T47D (cell line): ENCODE measurements at regions not wholly inside any gene's neighbourhood (a gene's known extent, or its start where the extent isn't known, plus 50 kb on each side); places are given as distances from the start of the nearest gene placed in this dataset.
"Not testable (repeated sequence)": the region's sequence is repeated elsewhere in the genome, so short reads cannot be mapped to it uniquely, and the experiment has no call there.

ENCODE experiments used
- DNase-seq, 2 experiments: peaks; one replicate each; pipeline versions ENCODE4 v3.0.0 to v3.0.0-alpha.2; 2011 to 2012; ENCODE audit warnings: low read depth in 1 of 2, low spot score in 1 of 2
- JUND ChIP-seq: IDR thresholded peaks from 2 replicates; pipeline ENCODE4 v1.6.1; 2012; ENCODE audit warnings: low read depth
- in situ Hi-C: cut with HindIII; loops from 2 replicates; pipeline ENCODE4 v1.10.0; 2016; ENCODE audit warnings: low sequenced_read_pairs, low pct_unique_long_range_greater_than_20kb

DNA sequence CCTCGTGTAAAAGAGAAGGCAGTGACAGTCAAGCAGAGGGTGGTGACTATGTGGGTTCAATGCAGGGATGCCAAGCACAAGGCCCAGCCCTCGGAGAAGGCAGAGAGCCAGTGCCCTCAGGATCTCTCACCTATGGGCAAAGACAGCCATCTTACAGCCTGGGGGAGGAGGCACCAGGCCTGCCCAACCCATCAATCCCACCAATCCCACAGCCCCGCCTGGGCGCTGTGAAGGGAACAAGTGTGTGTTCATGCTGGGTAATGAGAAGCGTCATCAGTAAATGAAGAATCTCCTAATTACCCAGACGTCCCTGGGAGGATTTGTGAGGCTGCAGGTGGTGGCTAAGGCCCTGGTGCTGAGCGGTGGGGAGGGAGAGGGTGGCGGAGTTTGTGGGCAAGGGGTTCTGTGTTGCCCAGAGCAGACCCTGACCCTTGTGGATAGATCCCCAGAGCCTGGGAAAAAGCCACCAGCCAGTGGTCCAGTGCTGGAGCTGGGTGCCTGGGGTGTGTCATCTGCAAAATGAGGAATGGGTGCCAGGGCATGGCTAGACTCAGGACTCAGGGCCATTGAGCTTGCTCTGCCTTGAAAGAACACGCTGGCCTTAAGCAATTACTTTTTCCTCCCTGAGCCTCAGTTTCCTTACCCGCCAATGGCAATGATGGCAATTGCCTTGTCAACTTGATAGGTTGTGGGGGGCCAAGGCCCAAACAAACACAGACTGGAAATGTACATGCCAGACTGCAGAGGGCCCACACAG lies 128.1 kb upstream of the UNC5B start:
- no peak for TF ChIP-seq JUND
- DNase-seq, result no peak
- in situ Hi-C loops, result no loop called here

DNA sequence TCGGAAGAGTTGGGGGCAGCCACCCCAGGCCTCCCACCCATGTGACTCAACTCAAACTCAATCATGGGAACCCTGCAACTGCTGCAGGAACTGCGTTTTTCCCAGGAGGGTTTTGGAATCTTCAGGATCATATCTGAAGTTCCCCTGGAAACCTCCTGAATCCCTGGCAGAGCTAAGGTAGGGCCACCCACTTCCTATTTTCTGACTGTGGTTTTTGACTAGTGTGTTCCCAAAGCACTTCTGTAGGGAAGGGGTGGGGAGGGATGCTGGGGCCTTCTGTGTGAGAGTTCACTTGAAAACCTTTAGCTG lies 127.6 kb upstream of the UNC5B start:
- in situ Hi-C loops, result no loop called here
- no peak for DNase-seq
- no peak for TF ChIP-seq JUND

DNA sequence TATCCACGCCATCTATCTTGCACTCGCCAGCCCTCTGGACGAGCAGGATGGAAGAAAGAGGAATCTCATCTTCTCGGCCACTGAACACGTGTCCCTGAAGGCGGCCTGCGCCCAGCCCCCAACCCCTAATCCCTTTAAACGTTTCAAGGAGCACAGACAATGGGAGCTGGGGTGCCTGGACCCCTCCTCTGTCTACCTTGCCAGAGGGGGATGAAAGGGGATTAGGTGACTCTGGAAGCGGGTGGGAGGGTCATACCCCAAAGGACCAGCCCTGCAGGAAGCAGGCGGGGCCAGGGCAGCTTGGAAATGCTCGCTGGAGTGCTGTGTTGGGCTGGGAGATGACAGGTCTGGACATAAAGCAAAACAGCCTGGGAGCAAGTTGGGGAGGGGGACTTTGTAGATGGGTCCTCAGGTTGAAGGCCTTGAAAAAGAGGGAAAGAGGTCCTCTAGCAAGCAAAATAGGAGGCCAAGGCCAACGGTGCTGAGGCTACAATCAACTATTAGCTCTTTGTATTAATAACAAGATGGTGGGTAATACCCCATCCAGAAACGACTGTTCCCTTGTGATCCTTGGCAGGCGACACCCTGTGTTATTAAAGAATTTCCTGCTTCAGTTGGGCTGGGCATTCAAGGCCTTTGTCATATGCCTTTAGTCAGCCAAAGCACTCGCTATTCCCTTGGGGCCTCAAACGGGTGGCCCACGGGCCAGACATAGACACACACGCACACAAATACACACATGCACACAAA lies 126.5 kb upstream of the UNC5B start:
- DNase-seq, result no peak
- in situ Hi-C loops, result no loop called here
- TF ChIP-seq JUND, result no peak

DNA sequence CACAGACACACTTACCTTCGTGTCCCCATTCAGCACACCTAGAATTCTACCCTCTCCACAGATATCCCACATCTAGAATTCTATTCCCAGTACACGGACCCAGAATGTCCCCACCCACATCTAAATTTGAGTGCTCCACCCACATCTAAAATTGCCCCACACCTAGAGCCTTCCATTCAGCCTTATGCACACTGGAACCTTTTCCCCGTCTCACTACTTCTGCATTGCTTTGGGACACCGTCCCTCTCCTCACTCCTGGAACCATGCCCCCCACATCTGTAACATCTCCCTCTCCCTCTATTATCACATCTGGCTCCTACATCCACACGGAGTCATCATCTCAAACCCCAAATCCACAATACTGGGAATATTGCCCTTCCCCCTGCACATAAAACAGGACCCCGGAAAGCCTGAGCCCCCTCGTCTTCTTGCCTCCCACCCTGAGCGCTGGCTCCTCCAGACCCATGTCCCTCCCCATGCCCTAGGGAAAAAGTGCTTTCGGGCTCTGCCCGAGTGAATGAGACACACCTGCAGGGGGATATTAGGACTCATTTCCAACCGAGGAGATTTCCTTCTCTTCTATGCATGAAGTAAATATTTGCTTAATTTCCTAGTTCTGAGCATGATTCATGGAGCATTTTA lies 125.8 kb upstream of the UNC5B start:
- no peak for DNase-seq
- TF ChIP-seq JUND, result no peak

DNA sequence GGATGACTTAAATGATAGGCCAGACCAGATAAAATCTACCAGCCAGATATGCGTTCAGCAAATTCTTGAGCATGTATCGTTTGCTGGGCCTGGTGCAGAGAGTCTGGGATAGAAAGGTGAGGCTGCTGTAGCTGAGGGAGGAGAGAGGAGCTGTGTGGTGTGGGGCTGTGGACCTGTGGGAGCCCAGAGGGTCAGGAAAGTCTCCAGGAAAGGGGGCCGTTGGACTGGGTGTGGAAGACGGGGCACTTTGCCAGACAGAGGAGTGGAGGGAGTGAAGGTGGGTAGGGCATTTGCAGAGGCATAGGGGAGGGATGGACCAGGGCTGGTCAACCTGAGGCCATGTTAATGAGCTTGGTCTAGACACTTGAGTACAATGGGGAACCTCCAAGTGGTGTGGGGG lies 124.7 kb upstream of the UNC5B start:
- no peak for TF ChIP-seq JUND
- no peak for DNase-seq
- in situ Hi-C loops, result no loop called here

More for the DNA sequence above, 125.8 kb upstream of the UNC5B start:
- in situ Hi-C loops, result no loop called here

- in situ Hi-C loops, result no loop called here
- no peak for DNase-seq
These were observed 124.3 kb upstream of the UNC5B start for GRCh38 chr10:71088054-71088453.

DNA sequence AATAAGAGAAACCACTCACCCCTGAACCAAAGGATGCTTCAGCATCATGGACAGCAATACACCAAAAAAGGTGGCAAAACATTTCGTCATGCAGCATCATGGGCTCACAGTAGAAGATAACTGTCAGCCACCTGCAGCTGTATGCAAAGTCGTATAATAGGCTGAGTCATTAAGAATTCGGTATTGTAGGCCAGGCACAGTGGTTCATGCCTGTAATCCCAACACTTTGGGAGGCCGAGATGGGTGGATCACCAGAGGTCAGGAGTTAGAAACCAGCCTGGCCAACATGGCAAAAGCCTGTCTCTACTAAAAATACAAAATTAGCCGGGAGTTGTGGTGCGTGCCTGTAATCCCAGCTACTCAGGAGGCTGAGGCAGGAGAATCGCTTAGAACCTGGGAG lies 123.8 kb upstream of the UNC5B start:
- in situ Hi-C loops, DNase-seq: not testable (repeated sequence)

More at GRCh38 chr10:71088054-71088453, 124.3 kb upstream of the UNC5B start:
- TF ChIP-seq JUND, result no peak

DNA sequence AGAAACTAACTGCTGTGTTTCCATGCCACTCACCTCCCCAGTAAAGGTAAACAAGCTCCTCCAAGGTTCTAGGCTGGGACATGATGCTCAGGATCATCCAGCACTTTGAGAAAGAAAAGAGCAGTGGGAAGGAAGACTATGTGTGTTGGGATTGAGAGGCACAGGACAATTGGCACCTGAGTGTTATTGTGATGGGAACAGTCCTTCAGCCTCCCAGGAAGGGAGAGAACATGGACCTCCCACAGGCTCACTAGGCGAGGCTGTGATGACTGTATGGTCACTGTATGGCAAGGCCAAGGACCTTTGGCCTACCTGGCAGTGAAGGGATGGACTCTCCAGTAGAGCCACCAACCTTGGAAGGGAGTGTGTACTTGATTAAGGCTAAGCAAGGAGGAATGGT lies 123.2 kb upstream of the UNC5B start:
- in situ Hi-C loops, result no loop called here
- DNase-seq, result no peak
- TF ChIP-seq JUND, result no peak

DNA sequence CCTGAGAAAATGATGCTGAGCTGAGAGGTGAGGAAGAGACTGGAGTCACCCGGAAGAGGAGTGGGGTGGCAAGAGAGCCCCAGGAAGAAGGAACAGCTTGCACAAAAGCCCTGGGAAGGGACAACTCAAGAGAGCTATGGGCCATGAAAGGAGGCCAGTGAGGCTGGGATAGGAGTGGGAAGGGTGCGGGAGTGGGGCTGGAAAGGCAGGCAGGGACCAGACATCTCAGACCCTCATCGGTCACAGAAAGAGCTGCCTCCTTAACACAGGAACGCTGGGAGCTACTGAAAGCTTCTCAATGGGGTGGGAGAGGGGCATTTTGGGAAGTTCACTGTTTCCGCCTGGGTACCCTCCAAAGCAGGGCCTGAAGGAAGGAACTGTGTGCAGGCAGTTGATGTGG lies 122.0 kb upstream of the UNC5B start:
- in situ Hi-C loops, result no loop called here
- TF ChIP-seq JUND, result no peak
- no peak for DNase-seq

DNA sequence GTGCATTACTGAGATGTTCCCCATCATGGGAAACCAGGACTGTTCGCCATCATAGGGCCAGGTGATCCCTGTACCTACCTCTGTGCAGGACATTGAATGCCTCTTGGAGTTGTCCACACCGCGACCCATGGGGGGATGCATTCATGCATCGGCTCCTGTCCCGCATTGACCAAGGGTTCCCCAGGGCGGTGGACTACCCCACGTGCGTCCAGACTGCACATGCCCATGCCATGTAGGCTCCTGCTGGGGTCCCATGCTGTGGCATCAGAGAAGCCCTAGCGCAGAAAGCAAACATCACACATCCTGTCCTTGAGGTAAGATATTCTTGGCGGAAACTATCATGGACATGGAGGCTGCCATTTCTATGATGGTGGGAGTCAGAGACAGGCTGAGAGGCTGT lies 121.6 kb upstream of the UNC5B start:
- TF ChIP-seq JUND, result no peak
- in situ Hi-C loops, result no loop called here
- no peak for DNase-seq

- in situ Hi-C loops, result no loop called here
- no peak for DNase-seq
- no peak for TF ChIP-seq JUND
These were observed 119.5 kb upstream of the UNC5B start for GRCh38 chr10:71092812-71093401.

DNA sequence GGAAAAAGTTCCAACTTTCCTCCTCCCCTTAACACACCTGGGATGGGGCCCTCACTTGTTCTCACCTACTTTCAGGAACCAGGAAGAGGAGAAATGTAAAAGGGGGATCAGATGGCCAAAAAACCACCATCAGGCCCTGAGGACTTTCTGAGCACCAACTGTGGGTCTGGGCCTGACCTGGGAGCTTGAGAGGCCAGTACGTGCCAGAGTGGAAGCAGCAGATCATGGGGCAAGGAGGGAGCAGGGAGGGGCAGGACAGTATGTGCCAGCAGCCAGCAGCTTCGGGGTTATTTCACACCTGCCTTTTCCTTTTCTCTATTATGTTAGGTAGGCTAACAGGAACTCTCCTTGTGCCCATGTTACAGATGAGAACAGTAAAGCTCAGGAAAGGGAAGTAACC lies 118.8 kb upstream of the UNC5B start:
- no peak for DNase-seq
- in situ Hi-C loops, result no loop called here

GRCh38 chr10:71094712-71095390 lies 117.5 kb upstream of the UNC5B start:
- in situ Hi-C loops, result no loop called here
- no peak for DNase-seq
- no peak for TF ChIP-seq JUND

More for the DNA sequence above, 118.8 kb upstream of the UNC5B start:
- TF ChIP-seq JUND, result no peak
